NB4 (cell line): ENCODE measurements at regions not wholly inside any gene's neighbourhood (a gene's known extent, or its start where the extent isn't known, plus 50 kb on each side); places are given as distances from the start of the nearest gene placed in this dataset.

Source experiments
- DNase-seq: peaks from one replicate; pipeline ENCODE4 v3.0.0; 2010; ENCODE audit warnings: low read depth
- H3K4me3 ChIP-seq: one replicate; pipeline ENCODE4 v1.5.1; 2011; ENCODE audit warnings: mild to moderate bottlenecking, low read depth, low read length, moderate library complexity
- MYC ChIP-seq: IDR thresholded peaks from 2 replicates; pipeline ENCODE4 v1.6.1; 2011; ENCODE audit warnings: low read depth, low read length
- POLR2A ChIP-seq: IDR thresholded peaks from 2 replicates; pipeline ENCODE4 v1.6.1; 2011; ENCODE audit warnings: mild to moderate bottlenecking; ENCODE audit not compliant: insufficient read length; ENCODE audit errors: extremely low read depth
- TF ChIP-seq, protein P1 (sequence below): IDR thresholded peaks from 2 replicates; pipeline ENCODE4 v1.6.1; 2011; ENCODE audit warnings: low read depth, low read length
- TF ChIP-seq, protein P2 (sequence below): IDR thresholded peaks from one replicate; pipeline ENCODE4 v1.5.1; 2012; ENCODE audit warnings: low read depth, low read length

GRCh38 chr5:161176221-161176620, 324.2 kb upstream of the ATP10B start:
- TF ChIP-seq POLR2A (no peak), MYC (no peak)
- TF ChIP-seq, protein P1, sequence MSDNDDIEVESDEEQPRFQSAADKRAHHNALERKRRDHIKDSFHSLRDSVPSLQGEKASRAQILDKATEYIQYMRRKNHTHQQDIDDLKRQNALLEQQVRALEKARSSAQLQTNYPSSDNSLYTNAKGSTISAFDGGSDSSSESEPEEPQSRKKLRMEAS: no peak
- TF ChIP-seq, protein P2, sequence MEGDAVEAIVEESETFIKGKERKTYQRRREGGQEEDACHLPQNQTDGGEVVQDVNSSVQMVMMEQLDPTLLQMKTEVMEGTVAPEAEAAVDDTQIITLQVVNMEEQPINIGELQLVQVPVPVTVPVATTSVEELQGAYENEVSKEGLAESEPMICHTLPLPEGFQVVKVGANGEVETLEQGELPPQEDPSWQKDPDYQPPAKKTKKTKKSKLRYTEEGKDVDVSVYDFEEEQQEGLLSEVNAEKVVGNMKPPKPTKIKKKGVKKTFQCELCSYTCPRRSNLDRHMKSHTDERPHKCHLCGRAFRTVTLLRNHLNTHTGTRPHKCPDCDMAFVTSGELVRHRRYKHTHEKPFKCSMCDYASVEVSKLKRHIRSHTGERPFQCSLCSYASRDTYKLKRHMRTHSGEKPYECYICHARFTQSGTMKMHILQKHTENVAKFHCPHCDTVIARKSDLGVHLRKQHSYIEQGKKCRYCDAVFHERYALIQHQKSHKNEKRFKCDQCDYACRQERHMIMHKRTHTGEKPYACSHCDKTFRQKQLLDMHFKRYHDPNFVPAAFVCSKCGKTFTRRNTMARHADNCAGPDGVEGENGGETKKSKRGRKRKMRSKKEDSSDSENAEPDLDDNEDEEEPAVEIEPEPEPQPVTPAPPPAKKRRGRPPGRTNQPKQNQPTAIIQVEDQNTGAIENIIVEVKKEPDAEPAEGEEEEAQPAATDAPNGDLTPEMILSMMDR: no peak
- DNase-seq: no peak
- H3K4me3 ChIP-seq: no peak overlapping the region

DNA sequence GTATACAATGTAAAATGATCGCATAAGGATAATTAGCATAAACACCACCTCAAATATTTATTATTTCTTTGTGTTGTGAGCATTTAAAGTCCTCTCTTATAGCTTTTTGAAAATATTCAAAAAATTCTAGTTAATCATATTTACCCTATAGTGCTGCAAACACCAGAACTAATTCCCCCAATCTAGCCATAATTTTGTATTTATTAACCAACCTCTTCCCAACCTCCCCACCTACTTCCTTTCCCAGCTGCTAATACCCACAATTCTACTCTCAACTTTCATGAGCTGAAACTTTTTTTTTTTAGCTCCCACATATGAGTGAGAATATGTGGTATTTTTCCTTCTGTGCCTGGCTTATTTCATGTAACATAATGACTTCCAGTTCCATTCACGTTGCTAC, 317.8 kb upstream of the ATP10B start:
- DNase-seq: no peak
- TF ChIP-seq, protein P1: no peak
- TF ChIP-seq MYC (no peak), POLR2A (no peak)
- TF ChIP-seq, protein P2: no peak
- no peak overlapping the region for H3K4me3 ChIP-seq

GRCh38 chr5:161167016-161167767, 315.2 kb upstream of the ATP10B start:
- no peak overlapping the region for H3K4me3 ChIP-seq
- no peak for DNase-seq
- TF ChIP-seq, protein P2: no peak
- TF ChIP-seq, protein P1: no peak
- TF ChIP-seq POLR2A: no peak
- no peak for TF ChIP-seq MYC

- no peak for DNase-seq
- TF ChIP-seq, protein P2: no peak
Observed at GRCh38 chr5:161165998-161166660, 314.1 kb upstream of the ATP10B start.

GRCh38 chr5:161157925-161158324, 305.9 kb upstream of the ATP10B start:
- no peak overlapping the region for H3K4me3 ChIP-seq
- DNase-seq: no peak
- TF ChIP-seq, protein P1: no peak
- TF ChIP-seq, protein P2: no peak

More at GRCh38 chr5:161165998-161166660, 314.1 kb upstream of the ATP10B start:
- H3K4me3 ChIP-seq: no peak overlapping the region

DNA sequence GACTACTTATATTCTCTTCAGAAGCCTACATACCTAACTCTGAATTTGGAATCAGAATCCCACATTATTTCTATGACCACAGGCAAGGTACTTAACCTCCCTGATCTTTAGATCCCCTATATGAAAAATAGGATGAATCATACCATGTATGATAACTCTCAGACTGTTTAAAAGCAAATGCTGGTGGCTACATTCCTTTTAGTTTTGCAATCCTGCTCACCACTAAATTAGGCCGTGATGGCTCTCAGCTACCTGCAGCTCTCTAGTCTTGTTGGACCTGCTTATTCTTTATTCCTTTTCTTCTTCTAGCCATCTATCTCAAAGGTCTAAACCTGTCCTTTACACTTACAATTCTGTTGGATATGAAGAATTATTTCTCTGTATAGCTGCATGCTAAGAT, 303.4 kb upstream of the ATP10B start:
- TF ChIP-seq MYC: no peak
- no peak for TF ChIP-seq POLR2A
- TF ChIP-seq, protein P1: no peak
- TF ChIP-seq, protein P2: no peak
- H3K4me3 ChIP-seq: no peak overlapping the region
- DNase-seq: no peak
